A673 (cell line): ENCODE measurements at regions not wholly inside any gene's neighbourhood (a gene's known extent, or its start where the extent isn't known, plus 50 kb on each side); places are given as distances from the start of the nearest gene placed in this dataset.
"Not testable (repeated sequence)": the region's sequence is repeated elsewhere in the genome, so short reads cannot be mapped to it uniquely, and the experiment has no call there.

ENCODE experiments used
- BruUV-seq: library from RNA; stranded (reverse); fragments of 400-500 nt; replicated peaks from 2 replicates; lab custom pipeline; 2021; lab: Mats Ljungman, UMichigan
- CTCF ChIA-PET: fragments of 300-600 bp; sonication (Branson Sonifier 250); formaldehyde crosslinking; loops from one replicate; lab custom pipeline; 2022; ENCODE audit warnings: antibody characterized with exemption; lab: Charles Lee
- POLR2A ChIA-PET: fragments of 300-600 bp; sonication (Branson Sonifier 250); formaldehyde crosslinking; loops from one replicate; lab custom pipeline; 2022; ENCODE audit warnings: antibody characterized with exemption; ENCODE audit not compliant: low non-redundant PET; lab: Charles Lee
- DNase-seq: peaks from one replicate; pipeline ENCODE4 v3.0.0-alpha.2; 2015; ENCODE audit warnings: low spot score
- H3K27ac ChIP-seq: fragments of 200-600 bp; sonication (generic); 2 replicates; pipeline ENCODE4 v1.5.1; 2016; ENCODE audit warnings: mixed run types, low read depth, mild to moderate bottlenecking, mixed read lengths, antibody characterized with exemption, low read length; ENCODE audit not compliant: poor library complexity, severe bottlenecking
- H3K27me3 ChIP-seq: fragments of 200-600 bp; sonication (generic); replicated peaks from 2 replicates; pipeline ENCODE4 v1.6.1; 2017; ENCODE audit warnings: mixed run types, low read depth, mild to moderate bottlenecking, mixed read lengths, antibody characterized with exemption, low read length; ENCODE audit not compliant: insufficient read depth, poor library complexity
- H3K36me3 ChIP-seq: fragments of 200-600 bp; sonication (generic); 2 replicates; pipeline ENCODE4 v1.6.1; 2016; ENCODE audit warnings: mixed run types, mild to moderate bottlenecking, mixed read lengths, antibody characterized with exemption, low read length; ENCODE audit not compliant: insufficient read depth, poor library complexity, severe bottlenecking
- H3K4me1 ChIP-seq: fragments of 200-600 bp; sonication (generic); 2 replicates; pipeline ENCODE4 v1.6.1; 2017; ENCODE audit warnings: mixed run types, mild to moderate bottlenecking, mixed read lengths, antibody characterized with exemption, low read length; ENCODE audit not compliant: insufficient read depth, poor library complexity, severe bottlenecking
- H3K4me3 ChIP-seq: fragments of 200-600 bp; sonication (generic); 2 replicates; pipeline ENCODE4 v1.5.1; 2016; ENCODE audit warnings: low read depth, mixed run types, mild to moderate bottlenecking, mixed read lengths, low read length; ENCODE audit not compliant: poor library complexity, severe bottlenecking
- H3K9me3 ChIP-seq: fragments of 200-600 bp; sonication (generic); 2 replicates; pipeline ENCODE4 v1.6.1; 2016; ENCODE audit warnings: mixed run types, low read depth, mild to moderate bottlenecking, mixed read lengths, antibody characterized with exemption, low read length; ENCODE audit not compliant: poor library complexity, severe bottlenecking
- CTCF ChIP-seq: fragments of 300-800, 200-600 bp; sonication (generic); conservative IDR thresholded peaks from 2 replicates; pipeline ENCODE4 v1.5.1; 2017; ENCODE audit warnings: low read depth, mild to moderate bottlenecking, antibody characterized with exemption, low read length, moderate library complexity, mixed read lengths
- EZH2 ChIP-seq: fragments of 200-600 bp; sonication (generic); IDR thresholded peaks from 2 replicates; pipeline ENCODE4 v1.6.1; 2017; ENCODE audit warnings: borderline replicate concordance, low read depth, mild to moderate bottlenecking, mixed read lengths, antibody characterized with exemption, low read length; ENCODE audit not compliant: poor library complexity, severe bottlenecking
- intact Hi-C: fragments of 100-400 bp; cut with micrococcal nuclease; formaldehyde crosslinking; loops from one replicate; pipeline ENCODE4 v1.10.0; 2022; ENCODE audit not compliant: unreplicated experiment

- TF ChIP-seq CTCF (no peak), EZH2 (no peak)
- BruUV-seq: no TSS peak
- Histone ChIP-seq H3K27me3 (peaks cover 21% of the 10 kb centered on the region), H3K9me3 (no peaks in the 10 kb centered on the region), H3K36me3 (no peaks in the 10 kb centered on the region), H3K4me3 (no peak overlapping the region), H3K4me1 (no peaks in the 10 kb centered on the region), H3K27ac (no peak overlapping the region)
- ChIA-PET CTCF (no interaction called here), POLR2A (no interaction called here)
- DNase-seq: no peak
- intact Hi-C loops: no loop called here
Measured at GRCh38 chr16:48025359-48025758, 130.4 kb downstream of the ABCC12 start.

- no peak for TF ChIP-seq EZH2
- no peak for TF ChIP-seq CTCF
- no TSS peak for BruUV-seq
- H3K4me3 ChIP-seq: no peak overlapping the region
- POLR2A ChIA-PET: no interaction called here
- peaks cover 21% of the 10 kb centered on the region for H3K27me3 ChIP-seq
- CTCF ChIA-PET: no interaction called here
- H3K9me3 ChIP-seq: no peaks in the 10 kb centered on the region
- intact Hi-C loops: no loop called here
- H3K4me1 ChIP-seq: no peaks in the 10 kb centered on the region
- no peak overlapping the region for H3K27ac ChIP-seq
- no peak for DNase-seq
- no peaks in the 10 kb centered on the region for H3K36me3 ChIP-seq
Measured at GRCh38 chr16:48024042-48024441, 131.8 kb downstream of the ABCC12 start.

- Histone ChIP-seq H3K9me3 (no peaks in the 10 kb centered on the region), H3K36me3 (no peaks in the 10 kb centered on the region), H3K27me3 (peaks cover 17% of the 10 kb centered on the region), H3K4me3 (no peak overlapping the region), H3K4me1 (no peaks in the 10 kb centered on the region), H3K27ac (no peak overlapping the region)
- DNase-seq: no peak
- TF ChIP-seq CTCF (no peak), EZH2 (no peak)
- ChIA-PET CTCF (no interaction called here), POLR2A (no interaction called here)
- no TSS peak for BruUV-seq
- intact Hi-C loops: no loop called here
Measured at GRCh38 chr16:48022496-48022895, 133.3 kb downstream of the ABCC12 start.

GRCh38 chr16:48020617-48021016 lies 135.2 kb downstream of the ABCC12 start:
- H3K4me1 ChIP-seq, CTCF ChIA-PET, intact Hi-C loops, H3K36me3 ChIP-seq, DNase-seq, POLR2A ChIA-PET, H3K9me3 ChIP-seq, BruUV-seq, H3K27ac ChIP-seq, H3K4me3 ChIP-seq: not testable (repeated sequence)
- peaks cover 14% of the 10 kb centered on the region for H3K27me3 ChIP-seq
